Panc1 (cell line): ENCODE measurements at regions not wholly inside any gene's neighbourhood (a gene's known extent, or its start where the extent isn't known, plus 50 kb on each side); places are given as distances from the start of the nearest gene placed in this dataset.

Experiments
- ATAC-seq: fragments of 200-7000 bp; cut with Tn5 transposase; 2 replicates; pipeline ENCODE4 v1.9.1; 2020; ENCODE audit warnings: mild to moderate bottlenecking, moderate library complexity
- BruUV-seq: library from RNA; stranded (reverse); fragments of 400-500 nt; replicated peaks from 2 replicates; lab custom pipeline; 2021; lab: Mats Ljungman, UMichigan
- CTCF ChIA-PET: fragments of 300-600 bp; sonication (Branson Sonifier 250); formaldehyde crosslinking; loops from one replicate; lab custom pipeline; 2022; ENCODE audit warnings: antibody characterized with exemption; lab: Charles Lee
- POLR2A ChIA-PET: fragments of 300-600 bp; sonication (Branson Sonifier 250); formaldehyde crosslinking; loops from one replicate; lab custom pipeline; 2022; ENCODE audit warnings: antibody characterized with exemption; lab: Charles Lee
- DNase-seq: peaks from one replicate; pipeline ENCODE4 v3.0.0-alpha.2; 2010; ENCODE audit warnings: low read depth, low spot score
- H3K27ac ChIP-seq: 2 replicates; pipeline ENCODE4 v1.5.1; 2011; ENCODE audit warnings: mild to moderate bottlenecking, low read length, inconsistent platforms
- H3K27me3 ChIP-seq: fragments of 200-500 bp; sonication (Bioruptor generic); 2 replicates; pipeline ENCODE4 v1.6.0; 2014; ENCODE audit warnings: low read length, inconsistent platforms; ENCODE audit not compliant: control insufficient read depth, insufficient read depth
- H3K36me3 ChIP-seq: fragments of 200-500 bp; sonication (Bioruptor generic); 2 replicates; pipeline ENCODE4 v1.5.1; 2014; ENCODE audit warnings: inconsistent platforms, mild to moderate bottlenecking, low read length, moderate library complexity; ENCODE audit not compliant: control insufficient read depth, insufficient read depth
- H3K4me1 ChIP-seq: 2 replicates; pipeline ENCODE4 v1.5.1; 2011; ENCODE audit warnings: inconsistent platforms, mild to moderate bottlenecking, low read length, moderate library complexity; ENCODE audit not compliant: control insufficient read depth, insufficient read depth
- H3K4me3 ChIP-seq, 2 experiments: 2 replicates each; pipeline ENCODE4 v1.5.1; 2011 to 2012; ENCODE audit warnings: low read depth in 2 of 2, low read length in 2 of 2, mild to moderate bottlenecking in 2 of 2, inconsistent platforms in 1 of 2, moderate library complexity in 1 of 2
- H3K9me3 ChIP-seq: fragments of 200-500 bp; sonication (Bioruptor generic); 2 replicates; pipeline ENCODE4 v1.5.1; 2014; ENCODE audit warnings: low read depth, mild to moderate bottlenecking, inconsistent platforms, low read length, moderate library complexity; ENCODE audit not compliant: control insufficient read depth, insufficient read depth
- POLR2AphosphoS5 ChIP-seq: IDR thresholded peaks from 2 replicates; pipeline ENCODE4 v1.6.1; 2012; ENCODE audit warnings: mild to moderate bottlenecking, low read depth, low read length, moderate library complexity
- SIN3A ChIP-seq: IDR thresholded peaks from 2 replicates; pipeline ENCODE4 v1.6.1; 2012; ENCODE audit warnings: low read depth, mild to moderate bottlenecking, low read length, moderate library complexity, borderline replicate concordance; ENCODE audit not compliant: insufficient read depth
- TCF7L2 ChIP-seq: IDR thresholded peaks from 2 replicates; pipeline ENCODE4 v1.6.1; 2011; ENCODE audit warnings: mild to moderate bottlenecking, low read depth, low read length, inconsistent platforms
- in situ Hi-C: cut with HindIII; loops from 2 replicates; pipeline ENCODE4 v1.10.0; 2016; ENCODE audit warnings: low sequenced_read_pairs, low pct_unique_long_range_greater_than_20kb
- intact Hi-C: fragments of 100-400 bp; cut with micrococcal nuclease; formaldehyde crosslinking; loops from one replicate; pipeline ENCODE4 v1.10.0; 2022; ENCODE audit not compliant: unreplicated experiment
- TF ChIP-seq, protein P1 (sequence below): fragments of 450-650 bp; IDR thresholded peaks from 2 replicates; pipeline ENCODE4 v1.5.1; 2017; ENCODE audit warnings: mild to moderate bottlenecking
- TF ChIP-seq, protein P2 (sequence below), 2 experiments: IDR thresholded peaks; 2 replicates each; pipeline ENCODE4 v1.6.1; 2011 to 2012; ENCODE audit warnings: low read depth in 2 of 2, control low read depth in 1 of 2, low read length in 1 of 2, mild to moderate bottlenecking in 1 of 2, moderate library complexity in 1 of 2; ENCODE audit not compliant: insufficient read depth in 1 of 2

DNA sequence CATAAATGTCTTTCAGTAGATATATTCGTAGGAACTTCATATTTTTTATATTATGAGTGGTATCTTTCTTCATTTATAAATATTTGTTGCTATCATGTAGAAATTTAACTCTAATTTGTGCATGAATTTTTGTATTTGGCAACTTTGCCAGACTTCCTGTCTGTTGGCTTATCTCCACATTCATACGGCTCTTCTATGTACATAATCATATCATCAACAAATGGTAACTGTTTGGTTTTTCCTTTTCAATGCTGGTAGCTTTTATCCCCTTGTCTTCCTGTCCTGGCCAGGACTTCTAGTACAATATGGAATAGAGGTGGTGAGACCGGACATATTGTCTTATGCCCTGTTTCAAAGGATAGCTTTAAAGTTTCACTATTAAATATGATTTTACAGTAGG is 132.3 kb upstream of the COL5A1 start:
- Histone ChIP-seq H3K27me3 (no peaks in the 10 kb centered on the region), H3K27ac (no peak overlapping the region), H3K36me3 (no peaks in the 10 kb centered on the region), H3K4me3 (no peak overlapping the region), H3K9me3 (no peaks in the 10 kb centered on the region), H3K4me1 (no peaks in the 10 kb centered on the region)
- no peak for ATAC-seq
- TF ChIP-seq, protein P1, sequence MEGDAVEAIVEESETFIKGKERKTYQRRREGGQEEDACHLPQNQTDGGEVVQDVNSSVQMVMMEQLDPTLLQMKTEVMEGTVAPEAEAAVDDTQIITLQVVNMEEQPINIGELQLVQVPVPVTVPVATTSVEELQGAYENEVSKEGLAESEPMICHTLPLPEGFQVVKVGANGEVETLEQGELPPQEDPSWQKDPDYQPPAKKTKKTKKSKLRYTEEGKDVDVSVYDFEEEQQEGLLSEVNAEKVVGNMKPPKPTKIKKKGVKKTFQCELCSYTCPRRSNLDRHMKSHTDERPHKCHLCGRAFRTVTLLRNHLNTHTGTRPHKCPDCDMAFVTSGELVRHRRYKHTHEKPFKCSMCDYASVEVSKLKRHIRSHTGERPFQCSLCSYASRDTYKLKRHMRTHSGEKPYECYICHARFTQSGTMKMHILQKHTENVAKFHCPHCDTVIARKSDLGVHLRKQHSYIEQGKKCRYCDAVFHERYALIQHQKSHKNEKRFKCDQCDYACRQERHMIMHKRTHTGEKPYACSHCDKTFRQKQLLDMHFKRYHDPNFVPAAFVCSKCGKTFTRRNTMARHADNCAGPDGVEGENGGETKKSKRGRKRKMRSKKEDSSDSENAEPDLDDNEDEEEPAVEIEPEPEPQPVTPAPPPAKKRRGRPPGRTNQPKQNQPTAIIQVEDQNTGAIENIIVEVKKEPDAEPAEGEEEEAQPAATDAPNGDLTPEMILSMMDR: no peak
- no peak for TF ChIP-seq POLR2AphosphoS5
- TF ChIP-seq SIN3A: no peak
- TF ChIP-seq, protein P2, sequence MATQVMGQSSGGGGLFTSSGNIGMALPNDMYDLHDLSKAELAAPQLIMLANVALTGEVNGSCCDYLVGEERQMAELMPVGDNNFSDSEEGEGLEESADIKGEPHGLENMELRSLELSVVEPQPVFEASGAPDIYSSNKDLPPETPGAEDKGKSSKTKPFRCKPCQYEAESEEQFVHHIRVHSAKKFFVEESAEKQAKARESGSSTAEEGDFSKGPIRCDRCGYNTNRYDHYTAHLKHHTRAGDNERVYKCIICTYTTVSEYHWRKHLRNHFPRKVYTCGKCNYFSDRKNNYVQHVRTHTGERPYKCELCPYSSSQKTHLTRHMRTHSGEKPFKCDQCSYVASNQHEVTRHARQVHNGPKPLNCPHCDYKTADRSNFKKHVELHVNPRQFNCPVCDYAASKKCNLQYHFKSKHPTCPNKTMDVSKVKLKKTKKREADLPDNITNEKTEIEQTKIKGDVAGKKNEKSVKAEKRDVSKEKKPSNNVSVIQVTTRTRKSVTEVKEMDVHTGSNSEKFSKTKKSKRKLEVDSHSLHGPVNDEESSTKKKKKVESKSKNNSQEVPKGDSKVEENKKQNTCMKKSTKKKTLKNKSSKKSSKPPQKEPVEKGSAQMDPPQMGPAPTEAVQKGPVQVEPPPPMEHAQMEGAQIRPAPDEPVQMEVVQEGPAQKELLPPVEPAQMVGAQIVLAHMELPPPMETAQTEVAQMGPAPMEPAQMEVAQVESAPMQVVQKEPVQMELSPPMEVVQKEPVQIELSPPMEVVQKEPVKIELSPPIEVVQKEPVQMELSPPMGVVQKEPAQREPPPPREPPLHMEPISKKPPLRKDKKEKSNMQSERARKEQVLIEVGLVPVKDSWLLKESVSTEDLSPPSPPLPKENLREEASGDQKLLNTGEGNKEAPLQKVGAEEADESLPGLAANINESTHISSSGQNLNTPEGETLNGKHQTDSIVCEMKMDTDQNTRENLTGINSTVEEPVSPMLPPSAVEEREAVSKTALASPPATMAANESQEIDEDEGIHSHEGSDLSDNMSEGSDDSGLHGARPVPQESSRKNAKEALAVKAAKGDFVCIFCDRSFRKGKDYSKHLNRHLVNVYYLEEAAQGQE (IDR thresholded peaks at IDR 0.05; ENCODE audit: insufficient read depth in 1 of 2, low read depth in 2 of 2, low read length in 1 of 2): no peak
- TF ChIP-seq TCF7L2: no peak
- ChIA-PET CTCF (no interaction called here), POLR2A (interaction anchor here (0.7 kb wide), 1 partner anchor 45 kb away, joined by 5 read pairs; no protein-coding TSS in a partner anchor)
- DNase-seq: no peak
- intact Hi-C loops (no loop called here), in situ Hi-C loops (no loop called here)
- no TSS peak for BruUV-seq

DNA sequence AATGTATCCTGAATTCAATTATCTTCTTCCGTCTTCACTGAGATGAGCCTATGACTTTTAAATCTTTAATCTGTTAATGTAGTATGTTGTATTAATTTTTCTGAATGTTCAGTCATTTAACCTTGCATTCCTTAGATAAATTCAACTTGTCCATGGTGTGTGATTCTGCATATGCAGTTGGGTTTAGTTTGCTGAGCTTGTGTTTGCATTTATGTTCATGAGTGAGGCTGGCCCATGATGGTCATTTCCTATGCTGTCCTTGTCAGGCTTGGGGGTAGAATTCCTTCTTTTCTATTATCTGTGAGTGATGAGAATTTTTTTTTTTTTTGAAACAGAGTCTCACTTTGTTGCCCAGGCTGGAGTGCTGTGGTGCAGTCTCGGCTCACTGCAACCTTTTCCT is 131.8 kb upstream of the COL5A1 start:
- intact Hi-C loops: no loop called here
- H3K9me3 ChIP-seq: no peaks in the 10 kb centered on the region
- H3K4me3 ChIP-seq: no peak overlapping the region
- no peaks in the 10 kb centered on the region for H3K4me1 ChIP-seq
- DNase-seq: no peak
- ChIA-PET CTCF (no interaction called here), POLR2A (interaction anchor here (0.7 kb wide), 1 partner anchor 46 kb away, joined by 5 read pairs; no protein-coding TSS in a partner anchor)
- no TSS peak for BruUV-seq
- TF ChIP-seq, protein P1: no peak
- TF ChIP-seq, protein P2 (IDR thresholded peaks at IDR 0.05; ENCODE audit: insufficient read depth in 1 of 2, low read depth in 2 of 2, low read length in 1 of 2): no peak
- TF ChIP-seq SIN3A: no peak
- TF ChIP-seq TCF7L2: no peak
- TF ChIP-seq POLR2AphosphoS5: no peak
- no peak for ATAC-seq
- no peaks in the 10 kb centered on the region for H3K36me3 ChIP-seq
- no peak overlapping the region for H3K27ac ChIP-seq
- H3K27me3 ChIP-seq: no peaks in the 10 kb centered on the region
- in situ Hi-C loops: no loop called here
